ENCODE measurements at regions not wholly inside any gene's neighbourhood (a gene's known extent, or its start where the extent isn't known, plus 50 kb on each side); places are given as distances from the start of the nearest gene placed in this dataset.
"Not testable (repeated sequence)": the region's sequence is repeated elsewhere in the genome, so short reads cannot be mapped to it uniquely, and the experiment has no call there.

DNA sequence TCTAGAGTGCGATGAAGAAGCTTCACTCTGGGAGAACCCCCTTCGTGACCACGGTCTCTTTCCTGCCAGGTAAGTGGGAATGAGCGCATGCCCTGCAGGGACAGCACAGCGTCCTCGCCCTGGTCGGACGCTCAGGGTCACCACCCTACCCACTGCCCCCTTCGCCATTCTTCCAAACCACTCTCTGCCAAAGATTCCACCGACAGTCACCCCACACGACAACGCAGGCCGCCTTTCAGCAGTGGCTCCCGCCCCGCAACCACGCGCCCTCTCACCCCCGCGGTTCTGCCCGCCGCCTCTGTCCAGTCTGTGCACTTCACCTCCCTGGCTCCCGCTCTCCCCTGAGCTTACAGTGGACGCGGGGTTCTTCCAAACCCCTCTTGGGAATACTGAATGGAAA, 82.3 kb upstream of the FCGR1A start:
- not testable (repeated sequence) for DNase-seq (ENCODE audit: low read depth)

DNA sequence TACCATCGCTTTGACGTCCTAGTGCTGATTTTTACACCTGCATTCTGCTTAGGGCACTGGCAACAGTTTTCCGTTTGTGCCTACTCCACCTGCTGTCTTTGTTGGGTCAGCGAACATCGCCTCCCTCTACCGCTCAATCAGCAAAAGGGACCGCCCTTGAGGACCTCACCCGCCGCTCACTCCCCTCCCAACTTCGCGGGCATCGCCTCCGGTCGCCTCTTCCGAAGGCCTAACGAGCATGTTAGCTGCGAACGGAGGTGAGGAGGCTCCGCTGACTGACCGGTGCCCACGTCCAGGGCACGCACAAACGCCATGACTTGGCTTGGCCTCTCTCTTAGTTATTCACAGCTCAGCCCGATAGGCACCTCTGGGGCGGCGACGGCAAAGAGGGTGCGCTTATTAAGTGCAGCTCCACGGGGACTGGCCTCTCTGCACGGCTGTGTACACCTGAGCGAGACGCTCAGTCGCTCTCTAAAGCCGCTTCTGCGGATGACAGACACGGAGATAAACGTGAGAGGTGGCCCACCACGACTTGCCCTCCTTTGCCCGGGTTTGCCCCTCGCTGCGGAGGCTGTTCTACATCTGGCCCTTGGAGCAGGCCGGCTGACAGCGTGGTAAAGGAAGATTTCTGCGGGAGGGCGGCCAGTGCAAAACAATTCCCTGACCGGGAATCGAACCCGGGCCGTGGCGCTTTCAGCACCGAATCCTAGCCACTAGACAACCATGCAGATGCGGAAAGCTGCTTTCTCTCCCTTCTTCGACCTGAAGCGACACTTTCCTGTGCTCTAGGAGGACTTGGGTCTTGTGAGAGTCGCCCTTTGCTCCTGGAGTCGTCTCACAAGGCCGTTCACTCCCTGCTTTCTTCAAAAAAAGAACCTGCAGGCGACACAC, 81.6 kb upstream of the FCGR1A start:
- DNase-seq (ENCODE audit: low read depth), result not testable (repeated sequence)

DNA sequence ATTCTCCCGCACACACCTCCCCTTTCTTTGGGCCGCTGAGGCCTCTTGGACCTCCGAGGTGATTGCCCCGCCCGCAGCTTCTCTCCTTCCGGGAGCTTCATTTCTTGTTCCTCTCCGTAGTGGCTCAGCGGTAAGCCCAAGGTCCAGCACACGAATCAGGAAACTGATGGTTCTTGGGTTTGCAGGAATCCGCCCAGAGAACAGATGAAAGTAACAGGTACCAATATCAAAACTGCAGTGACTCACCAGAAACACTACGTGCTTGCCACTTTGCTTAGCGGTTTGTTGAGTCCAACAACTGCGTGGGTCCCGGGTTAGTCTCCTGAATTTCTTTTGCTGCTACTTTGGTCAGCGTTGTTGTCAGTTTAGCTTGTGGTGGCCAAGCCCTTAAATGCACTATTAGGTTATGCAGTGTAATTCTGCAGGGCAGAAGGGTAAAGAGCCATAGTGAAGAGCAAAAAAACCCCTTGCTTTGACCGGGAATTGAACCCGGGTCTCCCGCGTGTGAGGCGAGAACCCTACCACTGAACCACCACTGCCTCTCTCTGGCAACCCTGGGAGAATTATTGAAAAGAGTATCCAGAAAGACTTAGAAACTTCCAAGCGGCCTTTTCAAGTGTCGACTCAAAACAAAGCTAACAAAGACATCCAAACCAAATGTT, 74.2 kb upstream of the FCGR1A start:
- peak; percentile 30 for DNase-seq (ENCODE audit: low read depth)

DNA sequence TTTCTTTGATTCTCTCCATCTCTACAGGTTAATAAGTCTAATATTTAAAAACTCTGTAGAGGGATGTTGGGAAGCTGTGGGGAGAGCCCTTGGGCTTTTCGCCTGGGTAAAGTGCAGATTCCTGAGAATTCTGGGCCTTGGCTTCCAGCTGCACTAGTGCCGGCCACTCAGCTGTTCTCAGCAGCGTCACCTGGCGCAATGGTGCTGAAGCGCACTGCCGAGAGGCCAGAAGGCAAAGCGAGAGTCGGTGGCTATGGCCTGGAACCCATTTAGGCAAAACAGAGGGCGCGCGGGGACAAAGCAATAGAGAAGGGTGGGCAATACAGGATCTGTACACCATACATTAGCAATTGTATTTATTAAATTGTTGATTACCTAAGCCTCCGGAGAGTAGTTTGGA, 70.8 kb upstream of the FCGR1A start:
- DNase-seq (ENCODE audit: low read depth), result not testable (repeated sequence)

DNA sequence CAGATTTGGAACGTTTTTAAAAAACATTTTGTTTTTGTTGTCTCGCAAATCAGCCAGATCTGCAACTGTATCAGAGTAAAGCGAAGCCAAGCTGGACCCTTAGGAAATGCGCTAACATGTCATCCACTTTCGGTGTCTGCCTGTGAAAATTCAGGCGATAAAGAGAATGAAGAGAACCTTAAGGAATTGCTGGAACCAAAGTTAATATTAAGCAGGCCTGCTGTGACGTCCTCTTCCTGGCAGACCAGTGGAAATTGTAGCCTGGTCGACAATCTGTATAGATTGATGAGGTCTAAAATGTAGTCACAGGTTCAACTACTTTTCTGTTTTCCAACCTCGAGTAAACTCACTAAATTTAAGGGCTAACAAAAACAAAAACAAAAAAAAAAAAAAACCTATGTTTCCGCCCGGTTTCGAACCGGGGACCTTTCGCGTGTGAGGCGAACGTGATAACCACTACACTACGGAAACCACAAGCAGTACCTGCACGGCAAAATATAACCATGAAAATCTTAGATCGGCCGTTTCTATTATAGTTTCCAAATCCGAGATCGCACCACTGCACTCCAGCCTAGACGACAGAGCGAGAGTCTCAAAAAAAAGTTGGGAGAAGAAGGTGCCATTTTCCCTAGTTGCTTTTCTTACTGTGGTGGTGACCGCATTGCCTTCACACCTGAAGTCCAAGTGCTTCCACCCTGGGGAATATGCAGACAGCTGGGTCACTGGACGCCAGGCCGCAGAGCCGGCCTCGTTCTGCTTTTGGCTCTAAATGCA, 70.2 kb upstream of the FCGR1A start:
- DNase-seq (ENCODE audit: low read depth), result not testable (repeated sequence)

DNA sequence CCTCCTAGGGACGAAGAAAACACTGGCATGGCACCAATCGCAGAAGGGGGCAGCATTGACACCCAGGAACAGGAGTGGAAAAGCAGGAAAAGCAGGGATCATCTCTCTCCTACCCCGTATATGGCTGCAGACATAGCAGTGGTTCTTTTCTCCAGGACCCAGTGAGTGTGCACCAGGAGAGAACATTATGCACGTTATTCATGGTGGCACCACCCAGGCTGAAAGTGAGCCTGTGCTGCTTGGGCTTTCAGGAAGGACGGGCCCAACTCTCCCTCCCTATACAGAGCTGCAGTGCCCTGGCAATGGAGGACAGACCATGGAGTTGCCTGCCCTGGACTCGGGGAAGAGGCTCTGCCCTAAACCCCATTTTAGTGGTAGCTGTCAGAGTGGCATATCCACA, 69.0 kb upstream of the FCGR1A start:
- DNase-seq (ENCODE audit: low read depth), result not testable (repeated sequence)

DNA sequence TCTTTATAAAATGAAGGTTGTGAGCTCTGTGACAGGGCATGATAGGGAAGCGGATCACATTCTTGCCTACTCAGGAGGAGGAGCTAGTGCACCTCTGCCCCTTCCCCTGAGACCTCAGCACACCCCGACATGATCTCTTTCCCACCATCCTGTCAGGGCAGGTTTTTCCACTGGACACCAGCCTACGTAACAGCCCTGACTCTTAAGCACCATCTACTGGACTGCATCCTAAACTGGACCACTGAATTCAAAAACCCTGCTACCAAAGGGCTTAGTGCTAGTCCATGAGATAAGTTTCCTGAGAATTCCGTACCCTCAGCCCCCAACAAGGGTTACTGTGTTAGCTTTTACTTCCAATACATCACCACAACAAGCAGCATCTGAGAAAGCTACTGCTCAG, 68.5 kb upstream of the FCGR1A start:
- DNase-seq (ENCODE audit: low read depth), result not testable (repeated sequence)

DNA sequence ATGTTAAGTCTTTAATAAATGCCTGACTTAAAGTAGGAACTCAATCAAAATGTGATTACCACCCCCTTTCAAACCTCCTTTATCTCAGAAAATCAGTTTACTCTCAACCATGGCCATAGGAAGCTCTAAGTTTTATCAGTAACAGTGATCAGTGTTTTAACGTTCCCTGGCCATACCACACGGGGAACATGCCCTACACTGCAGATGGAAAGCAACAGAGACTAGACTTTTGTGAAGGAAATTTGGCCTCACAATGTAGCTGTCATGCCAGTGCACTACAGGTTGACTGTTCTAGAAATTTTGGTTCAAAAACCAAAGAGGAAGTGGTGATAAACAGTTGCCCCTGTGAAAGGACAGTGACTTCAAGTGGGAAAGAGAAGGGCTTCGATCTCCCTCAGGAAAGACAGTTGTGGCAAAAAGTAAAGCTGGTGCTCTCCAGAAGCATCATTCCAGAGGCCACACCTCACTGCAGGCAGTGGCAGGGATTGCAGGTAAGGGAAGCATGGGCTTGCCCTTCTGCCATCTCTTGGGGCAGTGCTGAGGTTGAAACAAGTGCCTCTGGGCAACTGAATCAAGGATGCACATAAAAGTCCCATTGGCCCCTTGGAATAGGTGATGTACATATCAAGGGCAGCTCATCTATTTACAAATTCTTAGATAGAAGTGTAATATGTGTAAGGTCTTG, 57.7 kb upstream of the FCGR1A start:
- DNase-seq (ENCODE audit: low read depth), result not testable (repeated sequence)

DNA sequence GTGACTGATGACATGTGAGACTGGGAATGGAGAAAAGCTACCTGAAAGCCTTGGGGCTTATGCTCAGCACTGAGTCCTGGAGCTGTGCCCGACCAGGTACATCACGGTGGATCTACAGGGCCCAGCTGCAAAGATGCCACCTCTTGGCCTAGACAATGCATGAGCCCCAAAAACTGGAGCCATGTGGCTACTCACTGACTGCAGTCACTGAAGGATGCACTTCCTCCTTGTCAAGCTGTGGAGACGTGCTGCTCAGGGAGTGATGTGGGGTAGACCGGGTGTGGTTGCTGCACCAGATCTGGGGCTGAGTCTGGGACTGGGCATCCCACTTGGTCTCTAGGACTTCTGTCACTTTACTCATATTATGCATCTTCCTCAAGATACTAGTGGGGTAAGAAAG, 55.8 kb upstream of the FCGR1A start:
- DNase-seq (ENCODE audit: low read depth), result not testable (repeated sequence)

DNA sequence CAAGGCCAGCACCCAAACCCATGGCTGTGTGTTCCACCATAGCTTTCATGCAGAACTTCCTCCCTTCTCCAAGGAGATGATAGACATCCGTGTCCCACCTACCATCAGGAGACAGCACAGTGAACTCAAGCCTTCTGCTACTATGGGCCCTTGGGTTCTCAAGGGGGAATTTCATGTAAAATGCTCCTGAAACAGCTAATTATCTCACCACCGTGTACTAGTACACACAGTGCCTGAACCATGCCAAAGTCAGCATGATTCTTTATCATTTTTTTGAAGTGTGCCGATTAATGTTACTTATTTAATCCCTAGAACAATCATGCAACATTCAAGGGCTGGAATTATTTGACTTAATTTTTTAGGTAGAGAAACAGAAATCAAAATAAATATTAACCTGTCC, 53.9 kb upstream of the FCGR1A start:
- not testable (repeated sequence) for DNase-seq (ENCODE audit: low read depth)
